Activated T-helper 17 cell treated with anti-CD3 and anti-CD28 coated beads, Interleukin-2, amount 50 U/mL, for 72 hours (primary cell): ENCODE measurements at regions not wholly inside any gene's neighbourhood (a gene's known extent, or its start where the extent isn't known, plus 50 kb on each side); places are given as distances from the start of the nearest gene placed in this dataset.

ENCODE experiments used
- ATAC-seq: fragments of 150-1000 bp; cut with Tn5 transposase; replicated peaks from 2 replicates; pipeline ENCODE4 v1.10.0; 2021; ENCODE audit warnings: mild to moderate bottlenecking, moderate library complexity
- H3K27ac Mint-ChIP-seq: one replicate; pipeline ENCODE4 v1.8.0; 2022; ENCODE audit warnings: mixed read lengths
- H3K27me3 Mint-ChIP-seq: one replicate; pipeline ENCODE4 v1.8.0; 2022; ENCODE audit warnings: mixed read lengths
- H3K36me3 Mint-ChIP-seq: one replicate; pipeline ENCODE4 v1.8.0; 2022; ENCODE audit warnings: low read depth, mild to moderate bottlenecking, mixed read lengths
- H3K4me1 Mint-ChIP-seq: one replicate; pipeline ENCODE4 v1.8.0; 2022; ENCODE audit warnings: mixed read lengths
- H3K4me3 Mint-ChIP-seq: one replicate; pipeline ENCODE4 v1.8.0; 2022; ENCODE audit warnings: mild to moderate bottlenecking, mixed read lengths
- H3K9me3 Mint-ChIP-seq: one replicate; pipeline ENCODE4 v1.8.0; 2022; ENCODE audit warnings: mixed read lengths

DNA sequence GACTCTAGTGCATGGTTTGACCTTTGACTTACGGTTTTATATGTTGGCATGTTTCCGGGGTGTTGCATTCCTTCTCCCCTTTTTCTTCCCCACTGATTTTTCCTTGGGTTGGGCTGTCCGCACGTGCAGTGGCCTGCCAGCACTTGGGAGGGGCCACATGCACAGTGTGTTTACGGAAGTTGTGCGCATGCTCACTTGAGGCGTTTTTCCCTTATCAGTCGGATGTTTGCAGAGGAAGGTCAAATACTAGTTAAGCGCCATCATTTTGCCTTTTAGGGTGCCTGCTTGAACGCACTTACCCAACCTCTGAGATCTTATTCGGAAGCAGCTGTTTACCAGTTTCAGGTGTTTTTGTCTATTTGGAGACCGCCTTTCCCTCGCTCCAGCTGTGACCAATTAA, 653.9 kb upstream of the AADAT start:
- no peaks in the 10 kb centered on the region for H3K4me1 Mint-ChIP-seq
- no peaks in the 10 kb centered on the region for H3K36me3 Mint-ChIP-seq
- no peak for ATAC-seq
- H3K27ac Mint-ChIP-seq, result no peak overlapping the region
- H3K9me3 Mint-ChIP-seq, result peaks cover 2% of the 10 kb centered on the region
- no peaks in the 10 kb centered on the region for H3K27me3 Mint-ChIP-seq
- H3K4me3 Mint-ChIP-seq, result no peak overlapping the region

DNA sequence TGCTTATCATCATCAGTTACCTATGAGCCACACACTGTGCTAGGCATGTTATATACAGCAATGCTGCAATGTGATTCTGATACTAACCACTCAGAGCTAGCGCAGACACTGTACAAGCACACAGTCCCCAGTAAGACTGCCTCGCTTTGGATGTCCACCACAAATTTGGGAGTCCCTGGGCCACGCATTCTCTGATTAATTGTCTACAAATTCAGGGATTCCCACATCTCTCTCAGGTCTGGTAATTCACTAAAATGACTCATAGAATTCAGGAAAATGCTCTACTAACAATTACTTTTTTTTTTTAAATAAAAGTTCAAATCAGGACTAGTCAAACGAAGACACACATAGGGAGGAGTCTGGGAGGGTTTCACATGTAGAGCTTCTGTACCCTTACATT, 652.1 kb upstream of the AADAT start:
- no peak for ATAC-seq
- no peak overlapping the region for H3K4me3 Mint-ChIP-seq

DNA sequence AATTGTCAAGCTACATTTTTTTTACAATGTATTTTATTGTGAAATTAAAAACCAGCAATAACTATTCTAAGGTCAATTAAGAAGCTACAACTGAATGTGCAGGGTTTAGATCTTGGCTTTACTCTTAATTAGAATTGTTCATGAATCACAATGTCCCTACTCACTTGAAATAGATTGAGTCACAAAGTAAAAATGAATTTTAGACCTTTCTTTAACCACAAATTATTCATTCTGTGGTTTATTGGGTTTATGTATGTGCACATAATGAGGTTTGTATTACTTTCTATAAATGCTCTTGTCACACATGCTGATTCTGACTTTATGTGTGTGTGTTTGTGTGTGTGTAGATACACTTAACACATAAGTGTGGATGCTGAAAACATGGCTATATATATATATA, 647.0 kb upstream of the AADAT start:
- no peaks in the 10 kb centered on the region for H3K27me3 Mint-ChIP-seq
- H3K27ac Mint-ChIP-seq, result no peak overlapping the region
- no peaks in the 10 kb centered on the region for H3K4me1 Mint-ChIP-seq

More for the DNA sequence above, 652.1 kb upstream of the AADAT start:
- Mint-ChIP-seq H3K36me3 (no peaks in the 10 kb centered on the region), H3K9me3 (peaks cover 4% of the 10 kb centered on the region), H3K27me3 (no peaks in the 10 kb centered on the region), H3K27ac (no peak overlapping the region), H3K4me1 (no peaks in the 10 kb centered on the region)

DNA sequence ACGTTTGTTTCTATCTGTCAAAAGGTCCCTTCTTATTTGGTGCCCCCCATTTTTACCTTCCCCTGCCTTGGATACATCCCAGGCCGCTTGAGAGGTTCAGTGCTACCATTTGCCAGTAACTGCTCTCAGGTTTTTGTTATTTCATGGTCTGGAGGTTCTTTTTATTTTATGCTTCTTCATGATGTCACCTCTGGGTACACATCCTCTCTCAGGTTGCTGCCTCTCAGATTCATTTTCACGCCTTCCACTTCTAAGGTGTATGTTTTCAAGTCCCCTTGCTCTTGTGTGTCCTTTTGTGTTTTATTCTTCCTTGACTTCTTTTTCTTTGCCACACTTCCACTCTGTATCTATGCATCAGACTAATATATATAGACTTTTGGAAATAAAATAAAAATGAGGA, 640.1 kb upstream of the AADAT start:
- Mint-ChIP-seq H3K4me3 (no peak overlapping the region), H3K36me3 (no peaks in the 10 kb centered on the region), H3K9me3 (peaks cover 3% of the 10 kb centered on the region), H3K27me3 (no peaks in the 10 kb centered on the region), H3K4me1 (no peaks in the 10 kb centered on the region), H3K27ac (no peak overlapping the region)
- no peak for ATAC-seq

More for the DNA sequence above, 647.0 kb upstream of the AADAT start:
- peaks cover 4% of the 10 kb centered on the region for H3K9me3 Mint-ChIP-seq
- H3K36me3 Mint-ChIP-seq, result no peaks in the 10 kb centered on the region
- no peak overlapping the region for H3K4me3 Mint-ChIP-seq
- no peak for ATAC-seq

DNA sequence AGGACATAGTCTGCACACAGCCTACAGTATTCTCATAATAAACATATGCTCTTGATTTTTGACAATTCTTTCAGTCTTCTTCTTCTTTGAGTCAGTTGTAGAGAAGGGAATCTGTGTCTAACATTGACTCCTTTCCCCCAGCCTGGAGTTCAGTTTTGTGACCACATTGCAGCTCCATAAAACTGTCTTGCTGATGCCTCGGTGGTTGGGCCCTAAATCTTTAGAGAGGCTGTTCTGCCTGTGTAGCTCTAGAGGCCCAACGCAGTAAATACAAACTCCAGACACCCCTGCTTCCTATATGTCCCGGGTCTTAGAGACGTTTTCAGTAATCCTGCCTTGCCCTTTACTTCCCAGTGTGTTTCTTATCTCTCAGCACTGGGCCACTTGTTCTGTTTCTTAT, 639.5 kb upstream of the AADAT start:
- Mint-ChIP-seq H3K9me3 (peaks cover 3% of the 10 kb centered on the region), H3K27ac (no peak overlapping the region), H3K4me3 (no peak overlapping the region), H3K27me3 (no peaks in the 10 kb centered on the region), H3K4me1 (no peaks in the 10 kb centered on the region), H3K36me3 (no peaks in the 10 kb centered on the region)
- ATAC-seq, result no peak

DNA sequence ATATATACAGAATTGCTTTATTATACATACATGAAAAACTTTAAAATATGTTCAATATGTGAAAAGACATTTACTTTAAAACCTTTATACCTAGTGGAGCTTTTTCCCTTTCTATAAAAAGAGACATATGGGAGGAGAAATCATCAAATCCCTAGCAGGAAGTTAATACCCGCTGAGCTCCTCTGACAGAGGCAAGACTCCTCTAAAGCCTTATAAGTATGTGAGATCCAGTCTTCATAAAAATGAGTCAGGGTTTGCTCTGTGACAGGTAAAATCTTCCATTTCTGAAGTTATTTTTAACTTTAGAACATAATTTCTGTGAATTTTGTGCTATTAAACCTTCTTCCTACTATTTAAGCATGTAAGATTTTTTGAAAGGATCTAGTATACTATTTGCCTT, 634.4 kb upstream of the AADAT start:
- H3K4me1 Mint-ChIP-seq, result no peaks in the 10 kb centered on the region
- no peak overlapping the region for H3K27ac Mint-ChIP-seq
- H3K9me3 Mint-ChIP-seq, result peaks cover 7% of the 10 kb centered on the region
- H3K4me3 Mint-ChIP-seq, result no peak overlapping the region
- H3K27me3 Mint-ChIP-seq, result no peaks in the 10 kb centered on the region
- H3K36me3 Mint-ChIP-seq, result no peaks in the 10 kb centered on the region
- no peak for ATAC-seq

DNA sequence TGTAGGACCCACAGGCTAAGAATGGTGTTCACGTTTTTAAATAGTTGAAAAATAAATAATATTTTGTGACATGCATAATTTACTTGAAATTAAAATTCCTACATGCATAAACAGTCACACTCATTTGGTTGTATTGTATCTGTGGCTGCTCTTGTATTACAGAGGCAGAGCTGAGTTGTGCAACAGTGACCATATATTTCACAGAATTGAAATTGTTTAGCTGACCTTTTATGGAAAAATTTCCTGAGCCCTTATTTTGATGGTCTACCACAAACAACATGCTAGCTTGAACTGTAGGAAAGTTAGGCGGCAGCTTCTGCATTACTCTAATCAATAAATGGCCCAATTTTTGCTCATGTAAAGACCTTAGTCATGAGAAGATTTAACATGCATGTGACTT, 633.4 kb upstream of the AADAT start:
- Mint-ChIP-seq H3K27me3 (no peaks in the 10 kb centered on the region), H3K4me3 (no peak overlapping the region), H3K36me3 (no peaks in the 10 kb centered on the region), H3K27ac (no peak overlapping the region), H3K9me3 (peaks cover 7% of the 10 kb centered on the region), H3K4me1 (no peaks in the 10 kb centered on the region)
- no peak for ATAC-seq

DNA sequence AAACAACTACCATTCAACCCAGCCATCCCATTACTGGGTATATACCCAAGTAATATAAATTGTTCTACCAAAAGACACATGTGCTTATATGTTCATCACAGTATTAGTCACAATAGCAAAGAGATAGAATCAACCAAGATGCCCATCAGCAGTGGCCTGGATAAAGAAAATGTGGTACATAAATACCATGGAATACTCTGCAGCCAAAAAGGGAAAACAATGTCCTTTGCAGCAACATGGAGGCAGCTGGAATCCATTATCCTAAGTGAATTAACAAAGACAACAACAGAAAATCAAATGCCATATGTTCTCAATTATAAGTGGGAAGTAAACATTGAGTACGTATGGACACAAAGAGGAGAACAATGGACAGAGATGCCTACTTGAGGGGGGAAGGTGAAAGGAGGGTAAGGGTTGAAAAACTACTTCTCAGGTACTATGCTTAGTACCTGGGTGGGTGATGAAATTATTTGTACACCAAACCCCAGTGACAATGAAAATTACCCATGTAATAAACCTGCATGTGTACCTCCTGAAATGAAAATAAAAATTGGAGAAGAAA, 632.1 kb upstream of the AADAT start:
- Mint-ChIP-seq H3K4me3 (no peak overlapping the region), H3K36me3 (no peaks in the 10 kb centered on the region), H3K9me3 (peaks cover 7% of the 10 kb centered on the region), H3K27ac (no peak overlapping the region), H3K27me3 (no peaks in the 10 kb centered on the region), H3K4me1 (no peaks in the 10 kb centered on the region)
- ATAC-seq, result no peak

DNA sequence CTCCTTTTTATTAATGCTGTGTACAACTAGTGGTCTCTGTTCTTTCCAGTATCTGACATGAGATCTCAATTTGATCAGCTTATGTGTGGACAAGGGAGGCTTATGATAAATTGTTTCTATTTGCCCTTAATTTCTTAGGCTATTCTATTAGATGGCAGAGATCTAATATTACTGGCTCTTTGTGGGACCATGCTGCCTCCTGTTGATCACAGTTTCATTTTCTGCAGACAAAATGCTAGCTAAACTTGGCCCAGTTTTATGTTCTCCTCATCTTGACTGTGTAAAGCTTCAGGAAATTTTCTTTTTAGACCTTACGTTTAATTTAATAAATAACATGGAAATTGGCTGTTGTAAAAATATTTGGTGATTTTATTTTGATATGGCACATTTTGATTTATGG, 627.1 kb upstream of the AADAT start:
- H3K4me1 Mint-ChIP-seq, result no peaks in the 10 kb centered on the region
- H3K4me3 Mint-ChIP-seq, result no peak overlapping the region
- no peak overlapping the region for H3K27ac Mint-ChIP-seq
- H3K27me3 Mint-ChIP-seq, result no peaks in the 10 kb centered on the region
- H3K9me3 Mint-ChIP-seq, result peaks cover 8% of the 10 kb centered on the region
- no peaks in the 10 kb centered on the region for H3K36me3 Mint-ChIP-seq
- ATAC-seq, result no peak

DNA sequence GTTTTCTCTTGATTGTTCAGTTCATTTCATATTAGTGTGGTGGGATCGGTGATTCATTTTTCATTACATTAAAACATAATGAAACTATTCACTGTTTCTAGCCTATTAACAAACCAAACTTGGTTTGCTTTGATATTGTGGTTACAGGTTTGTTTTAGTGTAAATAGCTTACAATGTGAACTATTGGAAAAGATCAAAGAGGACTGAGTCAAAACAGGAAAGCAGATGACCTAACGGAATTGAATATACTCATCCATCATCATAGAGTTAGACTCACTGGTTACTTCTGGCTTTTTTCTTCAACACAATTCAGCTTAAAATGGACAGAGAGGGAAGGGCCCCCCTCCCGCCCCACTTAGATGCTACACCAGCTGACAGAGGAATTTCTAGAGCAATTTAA, 616.2 kb upstream of the AADAT start:
- Mint-ChIP-seq H3K9me3 (no peaks in the 10 kb centered on the region), H3K27ac (no peak overlapping the region), H3K27me3 (no peaks in the 10 kb centered on the region), H3K36me3 (no peaks in the 10 kb centered on the region), H3K4me1 (no peaks in the 10 kb centered on the region), H3K4me3 (no peak overlapping the region)
- ATAC-seq, result no peak

DNA sequence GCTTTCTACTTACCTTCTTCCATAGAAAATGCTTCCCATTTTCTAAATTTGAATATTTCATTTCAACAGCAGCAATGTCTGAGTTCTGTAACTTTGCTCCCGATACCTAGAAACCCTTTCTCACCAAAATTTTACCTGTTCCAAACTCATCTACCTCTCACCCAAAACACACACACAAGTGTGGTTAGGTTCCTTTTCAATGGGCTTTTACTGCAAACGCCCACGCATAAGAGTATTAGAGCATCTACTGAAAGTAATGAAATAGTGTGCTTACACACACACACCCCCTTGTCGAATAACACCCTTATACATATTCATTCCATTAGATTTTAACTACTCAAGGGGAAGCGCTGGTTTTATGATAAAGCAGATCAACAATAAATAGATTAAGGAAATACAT, 610.3 kb upstream of the AADAT start:
- Mint-ChIP-seq H3K27me3 (no peaks in the 10 kb centered on the region), H3K36me3 (no peaks in the 10 kb centered on the region), H3K27ac (no peak overlapping the region), H3K4me1 (no peaks in the 10 kb centered on the region), H3K9me3 (peaks cover 5% of the 10 kb centered on the region), H3K4me3 (no peak overlapping the region)
- no peak for ATAC-seq

DNA sequence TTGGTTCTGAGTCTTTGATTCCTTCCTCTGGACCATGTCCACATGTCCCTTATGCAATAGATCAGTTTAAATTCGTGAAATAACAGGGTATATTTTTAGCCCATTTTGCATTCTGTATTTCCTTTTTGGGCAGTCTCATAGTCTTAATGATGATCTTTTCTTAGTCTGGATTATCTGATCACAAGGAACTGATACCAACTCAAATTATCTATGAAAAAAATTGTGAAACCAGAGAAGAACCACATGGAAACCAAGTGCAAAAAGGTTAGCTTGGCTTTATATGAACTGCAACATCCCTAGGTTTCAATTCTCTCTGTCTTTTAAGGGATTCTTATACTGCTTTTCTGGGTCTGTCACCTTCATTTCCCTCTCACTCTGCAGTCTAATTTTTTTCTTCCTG, 608.6 kb upstream of the AADAT start:
- Mint-ChIP-seq H3K27ac (no peak overlapping the region), H3K27me3 (no peaks in the 10 kb centered on the region), H3K9me3 (peaks cover 5% of the 10 kb centered on the region)

DNA sequence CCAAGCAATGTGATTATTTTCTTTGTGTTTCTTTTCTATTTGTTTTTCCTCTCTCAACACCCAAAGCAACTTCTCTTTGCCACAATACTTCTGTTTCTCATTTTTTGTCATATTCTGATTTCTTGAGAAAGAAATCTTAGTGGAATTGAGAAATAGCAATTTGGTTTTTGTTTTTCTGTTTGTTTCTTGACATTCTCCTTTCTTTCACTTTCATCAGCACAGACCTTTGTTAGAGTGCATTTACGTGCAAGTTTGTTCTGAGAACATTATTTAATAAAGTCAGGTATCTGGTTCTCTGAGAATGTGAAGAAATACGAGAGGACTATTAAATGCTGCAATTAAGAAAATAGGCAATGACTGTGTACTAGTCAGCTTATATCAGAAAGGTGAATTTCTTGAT, 608.1 kb upstream of the AADAT start:
- H3K4me3 Mint-ChIP-seq, result no peak overlapping the region
- no peak overlapping the region for H3K27ac Mint-ChIP-seq
- H3K36me3 Mint-ChIP-seq, result no peaks in the 10 kb centered on the region
- ATAC-seq, result no peak
- peaks cover 8% of the 10 kb centered on the region for H3K9me3 Mint-ChIP-seq
- no peaks in the 10 kb centered on the region for H3K27me3 Mint-ChIP-seq
- H3K4me1 Mint-ChIP-seq, result no peaks in the 10 kb centered on the region

More for the DNA sequence above, 608.6 kb upstream of the AADAT start:
- H3K4me1 Mint-ChIP-seq, result no peaks in the 10 kb centered on the region
- H3K36me3 Mint-ChIP-seq, result no peaks in the 10 kb centered on the region
- no peak for ATAC-seq
- H3K4me3 Mint-ChIP-seq, result no peak overlapping the region

DNA sequence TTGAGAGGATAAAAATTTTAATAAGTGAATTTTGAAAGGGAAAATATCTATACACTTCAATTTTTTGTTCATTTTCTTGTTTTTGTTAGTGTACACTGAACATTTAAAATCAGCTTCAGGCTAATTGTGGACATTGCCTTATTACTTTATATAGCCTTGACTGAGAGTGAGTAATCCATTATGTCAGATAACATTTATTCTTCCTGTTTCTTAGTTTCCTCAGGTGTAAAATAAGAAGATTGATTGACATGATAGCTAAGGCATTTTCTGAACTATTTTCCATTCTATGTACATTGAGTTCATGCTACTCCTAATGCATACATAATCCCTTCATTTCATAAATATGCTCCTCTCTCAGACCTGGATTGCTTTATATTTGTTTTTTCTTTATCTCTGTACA, 607.3 kb upstream of the AADAT start:
- H3K27ac Mint-ChIP-seq, result no peak overlapping the region
- H3K36me3 Mint-ChIP-seq, result no peaks in the 10 kb centered on the region
- no peak for ATAC-seq
- peaks cover 8% of the 10 kb centered on the region for H3K9me3 Mint-ChIP-seq
- H3K4me3 Mint-ChIP-seq, result no peak overlapping the region
- H3K27me3 Mint-ChIP-seq, result no peaks in the 10 kb centered on the region
- H3K4me1 Mint-ChIP-seq, result no peaks in the 10 kb centered on the region

DNA sequence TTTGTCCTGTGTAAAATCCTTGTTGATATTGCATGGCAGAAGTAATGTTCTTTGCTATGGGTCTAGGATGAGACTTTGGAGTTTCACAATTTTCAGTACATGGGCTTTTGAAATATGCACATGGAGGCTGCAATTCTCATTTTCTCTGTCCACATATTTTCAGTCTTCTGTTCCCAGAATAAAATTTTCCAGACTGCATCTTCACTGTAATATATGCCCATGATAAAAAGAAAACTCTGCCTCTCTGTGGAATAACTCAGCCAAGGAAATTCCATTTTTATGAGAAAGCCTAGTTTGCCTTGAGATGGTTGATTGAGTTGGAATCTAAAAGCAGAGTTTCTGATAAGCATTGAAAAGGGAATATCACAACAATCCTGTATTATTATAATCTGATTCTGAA, 601.4 kb upstream of the AADAT start:
- Mint-ChIP-seq H3K9me3 (peaks cover 14% of the 10 kb centered on the region), H3K4me1 (no peaks in the 10 kb centered on the region), H3K4me3 (no peak overlapping the region), H3K27me3 (no peaks in the 10 kb centered on the region), H3K36me3 (no peaks in the 10 kb centered on the region), H3K27ac (no peak overlapping the region)
- no peak for ATAC-seq

DNA sequence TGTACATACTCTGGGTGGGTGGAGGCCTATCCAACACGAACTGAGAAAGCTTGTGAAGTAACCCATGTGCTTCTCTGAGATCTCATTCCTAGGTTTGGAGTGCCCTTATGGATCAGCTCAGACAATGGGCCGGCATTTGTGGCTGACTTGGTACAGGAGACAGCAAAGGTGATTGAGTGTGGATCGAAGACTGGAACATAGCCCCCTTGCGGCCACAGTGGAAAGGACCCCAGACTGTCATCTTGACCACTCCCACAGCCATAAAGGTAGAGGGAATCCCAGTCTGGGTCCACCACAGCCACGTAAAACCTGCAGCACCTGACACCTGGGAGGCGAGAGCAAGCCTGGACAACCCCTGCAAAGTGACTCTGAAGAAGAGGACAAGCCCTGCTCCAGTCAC, 598.0 kb upstream of the AADAT start:
- Mint-ChIP-seq H3K27ac (no peak overlapping the region), H3K27me3 (no peaks in the 10 kb centered on the region), H3K9me3 (peaks cover 6% of the 10 kb centered on the region), H3K4me1 (no peaks in the 10 kb centered on the region), H3K4me3 (no peak overlapping the region), H3K36me3 (no peaks in the 10 kb centered on the region)
- ATAC-seq, result no peak
